ENCODE measurements at regions not wholly inside any gene's neighbourhood (a gene's known extent, or its start where the extent isn't known, plus 50 kb on each side); places are given as distances from the start of the nearest gene placed in this dataset.

DNA sequence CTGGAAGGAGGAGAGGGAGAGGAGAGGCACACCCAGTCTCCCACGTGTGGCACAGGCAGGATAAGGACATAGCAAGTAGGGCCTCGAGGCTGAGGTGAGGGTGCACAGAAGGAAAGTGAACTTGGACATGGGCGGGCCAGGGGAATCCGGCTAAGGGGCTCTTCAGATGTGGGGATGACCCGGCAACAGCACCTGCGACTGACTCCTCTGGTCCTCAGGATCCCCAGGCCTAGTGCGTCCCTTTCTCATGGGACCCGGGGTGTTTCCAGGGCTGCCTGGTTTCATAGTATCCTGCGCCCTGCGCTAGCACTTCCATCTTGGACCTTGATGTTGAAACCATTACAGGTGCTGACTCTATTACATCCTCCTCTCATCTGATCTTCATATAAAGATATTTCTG, 96.1 kb upstream of the LYZL2 start:
- Histone ChIP-seq H4K91ac (ENCODE audit: insufficient read length, low read depth, low read length) (no peak overlapping the region), H3K18ac (ENCODE audit: insufficient read length, low read depth, low read length) (no peak overlapping the region), H3K27me3 (ENCODE audit: insufficient read depth, low read length) (no peaks in the 10 kb centered on the region), H3K79me1 (ENCODE audit: insufficient read depth, low read depth, low read length, poor library complexity, severe bottlenecking) (no peaks in the 10 kb centered on the region), H2BK15ac (ENCODE audit: low read depth, low read length) (no peak overlapping the region), H2AFZ (ENCODE audit: low read length) (no peak overlapping the region), H2BK12ac (ENCODE audit: insufficient read length, low read depth, low read length) (no peak overlapping the region), H3K79me2 (ENCODE audit: insufficient read depth, low read length) (no peaks in the 10 kb centered on the region), H2BK5ac (ENCODE audit: insufficient read length, low read length) (no peak overlapping the region), H3K14ac (ENCODE audit: insufficient read depth, low read length) (no peak overlapping the region), H3K56ac (ENCODE audit: insufficient read length, low read depth, low read length) (no peak overlapping the region), H3K23ac (ENCODE audit: insufficient read length, low read depth, low read length) (no peak overlapping the region), H3K4me2 (ENCODE audit: insufficient read depth, insufficient read length, low read length) (no peak overlapping the region), H2BK120ac (ENCODE audit: low read depth, low read length, poor library complexity, severe bottlenecking) (no peak overlapping the region), H3T11ph (ENCODE audit: low read length) (no peak overlapping the region), H4K20me1 (ENCODE audit: control insufficient read depth, insufficient read depth, insufficient read length) (no peaks in the 10 kb centered on the region), H4K5ac (ENCODE audit: insufficient read length, low read depth, low read length) (no peak overlapping the region), H3K4me1 (ENCODE audit: insufficient read depth, low read length) (no peaks in the 10 kb centered on the region; the same call in 1 of the 2 replicates), H3K4ac (ENCODE audit: low read depth, low read length) (no peak overlapping the region), H2AK5ac (ENCODE audit: insufficient read length, low read length) (no peak overlapping the region), H3K9me3 (ENCODE audit: control insufficient read depth, low read depth, low read length) (no peaks in the 10 kb centered on the region), H3K27ac (ENCODE audit: insufficient read length, low read depth, low read length) (no peak overlapping the region), H4K8ac (replicated peaks; ENCODE audit: insufficient read length, low read depth, low read length) (no peak overlapping the region), H3K9ac (ENCODE audit: extremely low read depth, insufficient read length, low read length) (no peak overlapping the region), H3K23me2 (ENCODE audit: insufficient read length, low read depth, low read length, poor library complexity, severe bottlenecking) (no peaks in the 10 kb centered on the region), H2BK20ac (ENCODE audit: low read depth, low read length, poor library complexity, severe bottlenecking) (no peak overlapping the region)
- Mint-ChIP-seq H3K4me3 (no peak overlapping the region), H3K9me3 (no peaks in the 10 kb centered on the region), H3K4me1 (peaks cover 15 to 16% of the 10 kb centered on the region in 2 experiments), H3K27me3 (ENCODE audit: low read depth) (peaks cover 5% of the 10 kb centered on the region), H3K27ac (peak overlapping the region in 1 of 3 experiments; percentile 44; a peak in 1 of 7 replicates), H3K36me3 (ENCODE audit: insufficient read depth in 1 of 3, low read depth in 3 of 3) (no peaks in the 10 kb centered on the region)
- DNase-seq = no peak
- no CpG with 5 or more reads among the region's 10 CpGs for WGBS (ENCODE audit: extremely low coverage, insufficient read length, low lambda C conversion rate)
- TF ChIP-seq, protein P1, sequence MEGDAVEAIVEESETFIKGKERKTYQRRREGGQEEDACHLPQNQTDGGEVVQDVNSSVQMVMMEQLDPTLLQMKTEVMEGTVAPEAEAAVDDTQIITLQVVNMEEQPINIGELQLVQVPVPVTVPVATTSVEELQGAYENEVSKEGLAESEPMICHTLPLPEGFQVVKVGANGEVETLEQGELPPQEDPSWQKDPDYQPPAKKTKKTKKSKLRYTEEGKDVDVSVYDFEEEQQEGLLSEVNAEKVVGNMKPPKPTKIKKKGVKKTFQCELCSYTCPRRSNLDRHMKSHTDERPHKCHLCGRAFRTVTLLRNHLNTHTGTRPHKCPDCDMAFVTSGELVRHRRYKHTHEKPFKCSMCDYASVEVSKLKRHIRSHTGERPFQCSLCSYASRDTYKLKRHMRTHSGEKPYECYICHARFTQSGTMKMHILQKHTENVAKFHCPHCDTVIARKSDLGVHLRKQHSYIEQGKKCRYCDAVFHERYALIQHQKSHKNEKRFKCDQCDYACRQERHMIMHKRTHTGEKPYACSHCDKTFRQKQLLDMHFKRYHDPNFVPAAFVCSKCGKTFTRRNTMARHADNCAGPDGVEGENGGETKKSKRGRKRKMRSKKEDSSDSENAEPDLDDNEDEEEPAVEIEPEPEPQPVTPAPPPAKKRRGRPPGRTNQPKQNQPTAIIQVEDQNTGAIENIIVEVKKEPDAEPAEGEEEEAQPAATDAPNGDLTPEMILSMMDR (conservative IDR thresholded peaks at IDR 0.05) = no peak

Measured in H9 (cell line).